ENCODE measurements at regions not wholly inside any gene's neighbourhood (a gene's known extent, or its start where the extent isn't known, plus 50 kb on each side); places are given as distances from the start of the nearest gene placed in this dataset.

GRCh38 chr12:111228916-111229666, 139.8 kb downstream of the PHETA1 start:
- TF ChIP-seq ZNF202 (tag by site-specific recombination; IDR thresholded peaks at IDR 0.05; ENCODE audit: borderline replicate concordance): no peak
- TF ChIP-seq, protein P1, sequence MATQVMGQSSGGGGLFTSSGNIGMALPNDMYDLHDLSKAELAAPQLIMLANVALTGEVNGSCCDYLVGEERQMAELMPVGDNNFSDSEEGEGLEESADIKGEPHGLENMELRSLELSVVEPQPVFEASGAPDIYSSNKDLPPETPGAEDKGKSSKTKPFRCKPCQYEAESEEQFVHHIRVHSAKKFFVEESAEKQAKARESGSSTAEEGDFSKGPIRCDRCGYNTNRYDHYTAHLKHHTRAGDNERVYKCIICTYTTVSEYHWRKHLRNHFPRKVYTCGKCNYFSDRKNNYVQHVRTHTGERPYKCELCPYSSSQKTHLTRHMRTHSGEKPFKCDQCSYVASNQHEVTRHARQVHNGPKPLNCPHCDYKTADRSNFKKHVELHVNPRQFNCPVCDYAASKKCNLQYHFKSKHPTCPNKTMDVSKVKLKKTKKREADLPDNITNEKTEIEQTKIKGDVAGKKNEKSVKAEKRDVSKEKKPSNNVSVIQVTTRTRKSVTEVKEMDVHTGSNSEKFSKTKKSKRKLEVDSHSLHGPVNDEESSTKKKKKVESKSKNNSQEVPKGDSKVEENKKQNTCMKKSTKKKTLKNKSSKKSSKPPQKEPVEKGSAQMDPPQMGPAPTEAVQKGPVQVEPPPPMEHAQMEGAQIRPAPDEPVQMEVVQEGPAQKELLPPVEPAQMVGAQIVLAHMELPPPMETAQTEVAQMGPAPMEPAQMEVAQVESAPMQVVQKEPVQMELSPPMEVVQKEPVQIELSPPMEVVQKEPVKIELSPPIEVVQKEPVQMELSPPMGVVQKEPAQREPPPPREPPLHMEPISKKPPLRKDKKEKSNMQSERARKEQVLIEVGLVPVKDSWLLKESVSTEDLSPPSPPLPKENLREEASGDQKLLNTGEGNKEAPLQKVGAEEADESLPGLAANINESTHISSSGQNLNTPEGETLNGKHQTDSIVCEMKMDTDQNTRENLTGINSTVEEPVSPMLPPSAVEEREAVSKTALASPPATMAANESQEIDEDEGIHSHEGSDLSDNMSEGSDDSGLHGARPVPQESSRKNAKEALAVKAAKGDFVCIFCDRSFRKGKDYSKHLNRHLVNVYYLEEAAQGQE (tag by site-specific recombination; IDR thresholded peaks at IDR 0.05): no peak
- no peak for TF ChIP-seq ZNF24 (tag by site-specific recombination; IDR thresholded peaks at IDR 0.05)
- TF ChIP-seq, protein P2, sequence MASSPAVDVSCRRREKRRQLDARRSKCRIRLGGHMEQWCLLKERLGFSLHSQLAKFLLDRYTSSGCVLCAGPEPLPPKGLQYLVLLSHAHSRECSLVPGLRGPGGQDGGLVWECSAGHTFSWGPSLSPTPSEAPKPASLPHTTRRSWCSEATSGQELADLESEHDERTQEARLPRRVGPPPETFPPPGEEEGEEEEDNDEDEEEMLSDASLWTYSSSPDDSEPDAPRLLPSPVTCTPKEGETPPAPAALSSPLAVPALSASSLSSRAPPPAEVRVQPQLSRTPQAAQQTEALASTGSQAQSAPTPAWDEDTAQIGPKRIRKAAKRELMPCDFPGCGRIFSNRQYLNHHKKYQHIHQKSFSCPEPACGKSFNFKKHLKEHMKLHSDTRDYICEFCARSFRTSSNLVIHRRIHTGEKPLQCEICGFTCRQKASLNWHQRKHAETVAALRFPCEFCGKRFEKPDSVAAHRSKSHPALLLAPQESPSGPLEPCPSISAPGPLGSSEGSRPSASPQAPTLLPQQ (tag by site-specific recombination; IDR thresholded peaks at IDR 0.05): no peak
- TF ChIP-seq, protein P3, sequence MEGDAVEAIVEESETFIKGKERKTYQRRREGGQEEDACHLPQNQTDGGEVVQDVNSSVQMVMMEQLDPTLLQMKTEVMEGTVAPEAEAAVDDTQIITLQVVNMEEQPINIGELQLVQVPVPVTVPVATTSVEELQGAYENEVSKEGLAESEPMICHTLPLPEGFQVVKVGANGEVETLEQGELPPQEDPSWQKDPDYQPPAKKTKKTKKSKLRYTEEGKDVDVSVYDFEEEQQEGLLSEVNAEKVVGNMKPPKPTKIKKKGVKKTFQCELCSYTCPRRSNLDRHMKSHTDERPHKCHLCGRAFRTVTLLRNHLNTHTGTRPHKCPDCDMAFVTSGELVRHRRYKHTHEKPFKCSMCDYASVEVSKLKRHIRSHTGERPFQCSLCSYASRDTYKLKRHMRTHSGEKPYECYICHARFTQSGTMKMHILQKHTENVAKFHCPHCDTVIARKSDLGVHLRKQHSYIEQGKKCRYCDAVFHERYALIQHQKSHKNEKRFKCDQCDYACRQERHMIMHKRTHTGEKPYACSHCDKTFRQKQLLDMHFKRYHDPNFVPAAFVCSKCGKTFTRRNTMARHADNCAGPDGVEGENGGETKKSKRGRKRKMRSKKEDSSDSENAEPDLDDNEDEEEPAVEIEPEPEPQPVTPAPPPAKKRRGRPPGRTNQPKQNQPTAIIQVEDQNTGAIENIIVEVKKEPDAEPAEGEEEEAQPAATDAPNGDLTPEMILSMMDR (tag by site-specific recombination; IDR thresholded peaks at IDR 0.05): no peak
- TF ChIP-seq ATF2 (tag by site-specific recombination; IDR thresholded peaks at IDR 0.05; ENCODE audit: low read depth): no peak
- TF ChIP-seq SP3 (tag by site-specific recombination; IDR thresholded peaks at IDR 0.05): no peak

Data from HEK293 (cell line).